C4-2B (cell line): ENCODE measurements at regions not wholly inside any gene's neighbourhood (a gene's known extent, or its start where the extent isn't known, plus 50 kb on each side); places are given as distances from the start of the nearest gene placed in this dataset.

Source experiments
- ZFX ChIP-seq: fragments of 450-650 bp; IDR thresholded peaks from 2 replicates; pipeline ENCODE4 v1.6.1; 2017
- TF ChIP-seq, protein P1 (sequence below): fragments of 450-650 bp; conservative IDR thresholded peaks from 2 replicates; pipeline ENCODE4 v1.5.1; 2017; ENCODE audit warnings: mild to moderate bottlenecking

DNA sequence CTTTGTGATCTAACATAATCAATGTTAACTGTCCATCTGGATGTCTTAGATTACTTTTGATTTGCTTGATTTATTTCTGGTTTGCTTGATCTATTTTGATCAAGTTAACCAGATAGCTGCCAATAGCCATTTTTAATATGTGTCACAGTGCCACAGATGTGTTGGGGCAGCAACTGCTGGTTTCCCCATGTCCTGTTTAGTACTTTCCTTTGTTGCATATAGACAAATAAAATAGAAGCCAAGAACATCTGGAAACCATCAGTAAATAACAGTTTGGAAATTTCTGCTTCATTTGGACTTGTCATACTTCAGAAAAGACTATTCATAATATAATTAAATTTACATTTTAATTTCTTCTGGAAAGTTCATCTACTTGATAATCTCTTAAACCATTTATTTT is 145.6 kb upstream of the C21orf91 start:
- TF ChIP-seq, protein P1, sequence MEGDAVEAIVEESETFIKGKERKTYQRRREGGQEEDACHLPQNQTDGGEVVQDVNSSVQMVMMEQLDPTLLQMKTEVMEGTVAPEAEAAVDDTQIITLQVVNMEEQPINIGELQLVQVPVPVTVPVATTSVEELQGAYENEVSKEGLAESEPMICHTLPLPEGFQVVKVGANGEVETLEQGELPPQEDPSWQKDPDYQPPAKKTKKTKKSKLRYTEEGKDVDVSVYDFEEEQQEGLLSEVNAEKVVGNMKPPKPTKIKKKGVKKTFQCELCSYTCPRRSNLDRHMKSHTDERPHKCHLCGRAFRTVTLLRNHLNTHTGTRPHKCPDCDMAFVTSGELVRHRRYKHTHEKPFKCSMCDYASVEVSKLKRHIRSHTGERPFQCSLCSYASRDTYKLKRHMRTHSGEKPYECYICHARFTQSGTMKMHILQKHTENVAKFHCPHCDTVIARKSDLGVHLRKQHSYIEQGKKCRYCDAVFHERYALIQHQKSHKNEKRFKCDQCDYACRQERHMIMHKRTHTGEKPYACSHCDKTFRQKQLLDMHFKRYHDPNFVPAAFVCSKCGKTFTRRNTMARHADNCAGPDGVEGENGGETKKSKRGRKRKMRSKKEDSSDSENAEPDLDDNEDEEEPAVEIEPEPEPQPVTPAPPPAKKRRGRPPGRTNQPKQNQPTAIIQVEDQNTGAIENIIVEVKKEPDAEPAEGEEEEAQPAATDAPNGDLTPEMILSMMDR, result no peak
- TF ChIP-seq ZFX, result no peak
